ENCODE measurements at regions not wholly inside any gene's neighbourhood (a gene's known extent, or its start where the extent isn't known, plus 50 kb on each side); places are given as distances from the start of the nearest gene placed in this dataset.

DNA sequence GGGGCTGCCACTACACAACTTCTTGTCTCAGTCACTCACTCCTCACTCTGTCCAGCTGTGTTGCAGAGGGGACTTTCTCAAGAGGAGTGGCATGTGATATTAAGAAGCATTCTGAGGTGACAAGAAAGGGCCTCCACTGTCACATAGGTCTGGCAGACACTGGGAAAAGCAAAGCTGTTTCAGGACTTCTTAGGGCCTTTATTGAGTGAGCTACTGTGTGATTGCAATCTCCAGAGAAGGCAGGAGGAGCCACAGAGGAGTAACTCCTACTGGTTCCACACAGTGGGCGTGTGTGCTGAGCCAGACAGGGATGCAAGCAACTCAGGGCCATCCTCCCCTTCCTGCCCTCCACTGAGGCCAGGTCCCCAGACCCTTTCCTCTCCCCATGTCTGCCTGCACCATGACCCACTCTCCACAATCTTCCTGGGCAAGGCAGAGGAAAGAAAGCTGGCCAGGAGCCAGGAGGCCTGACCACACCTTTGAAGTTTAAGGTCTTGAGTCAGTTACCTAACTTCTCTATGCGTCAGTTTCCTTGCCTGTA lies 262.0 kb upstream of the ZMIZ1 start:
- TF ChIP-seq, protein P1, sequence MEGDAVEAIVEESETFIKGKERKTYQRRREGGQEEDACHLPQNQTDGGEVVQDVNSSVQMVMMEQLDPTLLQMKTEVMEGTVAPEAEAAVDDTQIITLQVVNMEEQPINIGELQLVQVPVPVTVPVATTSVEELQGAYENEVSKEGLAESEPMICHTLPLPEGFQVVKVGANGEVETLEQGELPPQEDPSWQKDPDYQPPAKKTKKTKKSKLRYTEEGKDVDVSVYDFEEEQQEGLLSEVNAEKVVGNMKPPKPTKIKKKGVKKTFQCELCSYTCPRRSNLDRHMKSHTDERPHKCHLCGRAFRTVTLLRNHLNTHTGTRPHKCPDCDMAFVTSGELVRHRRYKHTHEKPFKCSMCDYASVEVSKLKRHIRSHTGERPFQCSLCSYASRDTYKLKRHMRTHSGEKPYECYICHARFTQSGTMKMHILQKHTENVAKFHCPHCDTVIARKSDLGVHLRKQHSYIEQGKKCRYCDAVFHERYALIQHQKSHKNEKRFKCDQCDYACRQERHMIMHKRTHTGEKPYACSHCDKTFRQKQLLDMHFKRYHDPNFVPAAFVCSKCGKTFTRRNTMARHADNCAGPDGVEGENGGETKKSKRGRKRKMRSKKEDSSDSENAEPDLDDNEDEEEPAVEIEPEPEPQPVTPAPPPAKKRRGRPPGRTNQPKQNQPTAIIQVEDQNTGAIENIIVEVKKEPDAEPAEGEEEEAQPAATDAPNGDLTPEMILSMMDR (IDR thresholded peaks at IDR 0.05) = no peak
- no peak for TF ChIP-seq POLR2A (IDR thresholded peaks at IDR 0.05)
- TF ChIP-seq POLR2AphosphoS5 (IDR thresholded peaks at IDR 0.05) = no peak
- no peak for TF ChIP-seq EP300 (IDR thresholded peaks at IDR 0.05)

All from suprapubic skin (tissue), 4 donors.